ENCODE measurements at regions not wholly inside any gene's neighbourhood (a gene's known extent, or its start where the extent isn't known, plus 50 kb on each side); places are given as distances from the start of the nearest gene placed in this dataset.
A peak's percentile ranks its signal among the peaks of the same experiment; 100 is the strongest.

DNA sequence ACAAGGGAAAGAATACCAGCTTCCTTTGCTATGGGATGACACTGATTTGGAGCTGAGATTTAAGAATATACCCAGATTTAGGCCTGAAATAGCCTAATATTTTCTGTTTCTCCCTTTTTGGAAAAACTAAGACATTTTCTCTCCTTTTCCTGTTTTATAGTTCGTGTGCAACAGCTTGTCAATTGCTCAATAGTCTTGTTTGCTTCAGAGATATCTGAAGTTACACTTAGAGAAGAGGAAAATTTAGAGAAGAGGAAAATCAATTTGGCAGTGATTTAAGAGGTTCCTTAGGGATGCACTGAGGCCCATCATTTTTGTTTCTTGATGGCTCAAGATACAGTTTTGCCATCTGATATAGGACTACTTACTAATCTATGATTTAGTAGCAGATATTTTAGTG is 398.6 kb downstream of the RFPL4B start:
- H3K4me3 ChIP-seq (replicated peaks in 1 of 2; ENCODE audit: low read depth in 2 of 2, low read length in 2 of 2), result no peak overlapping the region
- no peak for TF ChIP-seq CTCF (IDR thresholded peaks at IDR 0.05; ENCODE audit: low read depth, low read length)
- DNase-seq (ENCODE audit: low read depth in 2 of 2), result peak in 1 of 2 donors; percentile 3

DNA sequence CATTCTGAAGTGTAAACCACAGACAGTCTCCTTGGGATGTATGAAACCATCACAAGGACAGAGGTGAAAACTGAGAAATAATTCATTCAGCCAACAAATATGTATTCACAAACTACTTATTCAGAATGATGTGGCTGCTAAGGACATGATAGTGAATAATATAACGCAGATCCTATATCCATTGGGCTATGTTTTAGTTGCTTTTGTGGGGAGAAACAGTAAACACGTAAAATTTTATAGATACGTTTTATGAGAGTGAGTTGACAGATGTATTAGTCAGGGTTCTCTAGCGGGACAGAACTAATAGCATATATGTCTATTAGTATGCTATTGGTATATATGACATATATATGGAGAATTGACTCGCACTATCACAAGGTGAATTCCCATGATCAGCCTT is 402.5 kb downstream of the RFPL4B start:
- no peak for TF ChIP-seq CTCF (IDR thresholded peaks at IDR 0.05; ENCODE audit: low read depth, low read length)
- no peak overlapping the region for H3K4me3 ChIP-seq (replicated peaks in 1 of 2; ENCODE audit: low read depth in 2 of 2, low read length in 2 of 2)
- DNase-seq (ENCODE audit: low read depth in 2 of 2), result no peak

DNA sequence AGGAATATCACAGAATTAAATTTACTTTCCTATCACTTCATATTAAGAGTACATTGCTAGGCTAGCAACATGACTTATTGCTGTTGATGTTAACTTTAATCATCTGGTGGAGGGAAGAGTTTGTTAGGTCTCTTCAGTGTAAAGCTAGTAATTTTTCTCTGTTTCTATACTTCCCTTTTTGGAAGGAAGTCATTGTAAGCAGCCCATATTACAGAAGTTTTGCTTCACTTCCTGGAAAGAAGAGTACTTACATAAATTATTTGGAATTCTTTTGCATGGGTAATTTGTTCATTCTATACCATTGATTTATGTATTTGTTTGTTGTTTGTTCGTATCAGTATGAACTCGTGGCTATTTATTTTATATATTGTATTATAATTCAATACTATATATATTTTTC is 405.2 kb downstream of the RFPL4B start:
- DNase-seq (ENCODE audit: low read depth in 2 of 2), result no peak
- no peak for TF ChIP-seq CTCF (IDR thresholded peaks at IDR 0.05; ENCODE audit: low read depth, low read length)
- H3K4me3 ChIP-seq (replicated peaks in 1 of 2; ENCODE audit: low read depth in 2 of 2, low read length in 2 of 2), result no peak overlapping the region

- TF ChIP-seq CTCF (IDR thresholded peaks at IDR 0.05; ENCODE audit: low read depth, low read length), result no peak
- no peak overlapping the region for H3K4me3 ChIP-seq (replicated peaks in 1 of 2; ENCODE audit: low read depth in 2 of 2, low read length in 2 of 2)
- DNase-seq (ENCODE audit: low read depth in 2 of 2), result no peak
Measured at GRCh38 chr6:112752791-112753190, 405.7 kb downstream of the RFPL4B start.

DNA sequence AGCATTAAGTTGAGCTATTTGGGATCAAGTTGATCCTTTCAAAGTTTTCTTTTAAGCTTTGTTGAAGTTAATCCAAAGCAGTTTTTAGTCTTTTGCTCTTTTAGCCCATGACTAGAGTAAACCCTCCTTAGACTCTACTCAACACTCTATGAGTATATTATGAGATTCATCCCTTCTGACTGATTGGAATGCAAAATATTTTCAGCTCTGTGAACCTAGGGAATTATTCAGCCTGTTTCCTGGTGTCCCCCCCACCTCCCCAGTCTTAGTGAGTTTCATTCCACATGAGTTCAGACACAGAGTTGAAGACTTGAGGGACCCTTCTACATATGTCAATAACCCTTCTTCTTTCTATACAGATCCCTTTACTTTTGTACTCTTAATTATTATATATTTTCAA is 413.7 kb downstream of the RFPL4B start:
- no peak overlapping the region for H3K4me3 ChIP-seq (replicated peaks in 1 of 2; ENCODE audit: low read depth in 2 of 2, low read length in 2 of 2)
- TF ChIP-seq CTCF (IDR thresholded peaks at IDR 0.05; ENCODE audit: low read depth, low read length), result no peak
- DNase-seq (ENCODE audit: low read depth in 2 of 2), result peak in 1 of 2 donors; percentile 31

GRCh38 chr6:112761740-112762139 is 414.6 kb downstream of the RFPL4B start:
- TF ChIP-seq CTCF (IDR thresholded peaks at IDR 0.05; ENCODE audit: low read depth, low read length), result no peak
- H3K4me3 ChIP-seq (replicated peaks in 1 of 2; ENCODE audit: low read depth in 2 of 2, low read length in 2 of 2), result no peak overlapping the region
- no peak for DNase-seq (ENCODE audit: low read depth in 2 of 2)

DNA sequence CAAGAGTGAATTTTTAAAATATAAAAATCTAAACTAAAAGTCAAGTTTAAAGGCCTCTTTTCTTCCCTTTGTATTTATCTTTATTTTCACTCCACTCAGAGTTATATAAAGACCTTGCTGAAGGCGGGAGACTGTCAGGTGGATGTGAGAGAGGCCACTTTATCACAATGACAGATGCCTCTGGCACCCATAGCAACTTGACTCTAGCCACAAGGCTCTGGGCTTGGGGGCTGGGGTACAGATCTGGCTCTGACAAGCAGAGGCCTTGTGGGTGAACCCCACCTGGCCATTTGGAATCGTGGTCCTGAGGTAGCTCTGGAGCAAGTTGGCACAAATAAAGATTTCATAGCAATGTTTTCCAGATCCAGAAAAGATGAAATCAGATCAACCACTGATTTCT is 417.2 kb downstream of the RFPL4B start:
- no peak overlapping the region for H3K4me3 ChIP-seq (replicated peaks in 1 of 2; ENCODE audit: low read depth in 2 of 2, low read length in 2 of 2)
- no peak for TF ChIP-seq CTCF (IDR thresholded peaks at IDR 0.05; ENCODE audit: low read depth, low read length)
- DNase-seq (ENCODE audit: low read depth in 2 of 2), result no peak

All from cardiac fibroblast (primary cell).